ENCODE measurements at regions not wholly inside any gene's neighbourhood (a gene's known extent, or its start where the extent isn't known, plus 50 kb on each side); places are given as distances from the start of the nearest gene placed in this dataset.

GRCh38 chr13:105220881-105221280, 1314.6 kb downstream of the EFNB2 start:
- TF ChIP-seq POLR2A (IDR thresholded peaks at IDR 0.05), result no peak
- TF ChIP-seq CTCF (IDR thresholded peaks at IDR 0.05), result no peak

Measured in thyroid gland (tissue), 4 donors.